ENCODE measurements at regions not wholly inside any gene's neighbourhood (a gene's known extent, or its start where the extent isn't known, plus 50 kb on each side); places are given as distances from the start of the nearest gene placed in this dataset.
"Not testable (repeated sequence)": the region's sequence is repeated elsewhere in the genome, so short reads cannot be mapped to it uniquely, and the experiment has no call there.

- H3K4me3 ChIP-seq (ENCODE audit: low read depth, low read length), result no peak overlapping the region
- TF ChIP-seq, protein P1, sequence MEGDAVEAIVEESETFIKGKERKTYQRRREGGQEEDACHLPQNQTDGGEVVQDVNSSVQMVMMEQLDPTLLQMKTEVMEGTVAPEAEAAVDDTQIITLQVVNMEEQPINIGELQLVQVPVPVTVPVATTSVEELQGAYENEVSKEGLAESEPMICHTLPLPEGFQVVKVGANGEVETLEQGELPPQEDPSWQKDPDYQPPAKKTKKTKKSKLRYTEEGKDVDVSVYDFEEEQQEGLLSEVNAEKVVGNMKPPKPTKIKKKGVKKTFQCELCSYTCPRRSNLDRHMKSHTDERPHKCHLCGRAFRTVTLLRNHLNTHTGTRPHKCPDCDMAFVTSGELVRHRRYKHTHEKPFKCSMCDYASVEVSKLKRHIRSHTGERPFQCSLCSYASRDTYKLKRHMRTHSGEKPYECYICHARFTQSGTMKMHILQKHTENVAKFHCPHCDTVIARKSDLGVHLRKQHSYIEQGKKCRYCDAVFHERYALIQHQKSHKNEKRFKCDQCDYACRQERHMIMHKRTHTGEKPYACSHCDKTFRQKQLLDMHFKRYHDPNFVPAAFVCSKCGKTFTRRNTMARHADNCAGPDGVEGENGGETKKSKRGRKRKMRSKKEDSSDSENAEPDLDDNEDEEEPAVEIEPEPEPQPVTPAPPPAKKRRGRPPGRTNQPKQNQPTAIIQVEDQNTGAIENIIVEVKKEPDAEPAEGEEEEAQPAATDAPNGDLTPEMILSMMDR (IDR thresholded peaks at IDR 0.05; ENCODE audit: borderline replicate concordance, insufficient read depth, low read depth, low read length), result no peak
These were observed 70.3 kb upstream of the SMAD3 start for GRCh38 chr15:66994927-66995656.

GRCh38 chr15:66996094-66996493 is 69.3 kb upstream of the SMAD3 start:
- TF ChIP-seq, protein P1 (IDR thresholded peaks at IDR 0.05; ENCODE audit: borderline replicate concordance, insufficient read depth, low read depth, low read length), result no peak

GRCh38 chr15:66997212-66997611 is 68.2 kb upstream of the SMAD3 start:
- H3K4me3 ChIP-seq (ENCODE audit: low read depth, low read length), result no peak overlapping the region
- TF ChIP-seq, protein P1 (IDR thresholded peaks at IDR 0.05; ENCODE audit: borderline replicate concordance, insufficient read depth, low read depth, low read length), result no peak

More at GRCh38 chr15:66996094-66996493, 69.3 kb upstream of the SMAD3 start:
- H3K4me3 ChIP-seq (ENCODE audit: low read depth, low read length), result no peak overlapping the region

- not testable (repeated sequence) for H3K4me3 ChIP-seq (ENCODE audit: low read depth, low read length)
These were observed 67.2 kb upstream of the SMAD3 start for GRCh38 chr15:66998234-66998633.

DNA sequence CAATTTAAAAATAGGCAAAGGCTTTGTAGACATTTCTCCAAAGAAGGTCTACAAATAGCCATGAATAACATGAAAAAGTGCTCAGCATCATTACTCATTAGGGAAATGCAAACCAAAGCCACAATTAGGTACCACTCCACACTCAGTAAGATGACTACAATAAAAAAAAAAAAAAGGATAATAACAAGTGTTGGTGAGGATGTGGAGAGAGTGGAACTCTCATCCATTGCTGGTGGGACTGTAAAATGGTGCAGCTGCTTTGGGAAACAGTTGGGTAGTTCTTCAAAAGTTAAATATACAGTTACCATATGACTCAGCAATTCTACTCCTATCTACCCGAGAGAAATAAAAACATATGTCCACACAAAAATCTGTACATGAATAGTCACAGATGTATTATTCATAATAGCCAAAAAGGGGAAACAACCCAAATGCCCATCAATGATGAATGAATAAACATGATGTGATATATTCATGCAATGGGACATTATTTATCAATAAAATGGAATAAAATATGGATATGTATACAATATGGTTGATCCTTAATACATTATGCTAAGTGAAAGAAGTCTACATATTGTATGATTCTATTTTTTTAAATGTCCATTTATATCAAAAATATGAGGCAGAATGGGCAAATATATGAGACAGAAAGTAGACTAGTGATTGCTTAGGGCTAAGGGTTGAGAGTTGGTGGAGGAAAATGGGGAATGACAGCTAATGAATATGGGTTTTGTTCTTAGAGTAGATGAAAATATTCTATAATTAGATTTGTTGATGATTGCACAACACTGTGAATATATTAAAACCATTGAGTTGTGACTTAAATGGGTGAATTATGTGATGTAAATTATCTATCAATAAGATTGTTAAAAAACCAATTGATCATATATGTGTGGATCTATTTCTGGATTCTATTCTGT is 66.1 kb upstream of the SMAD3 start:
- no peak overlapping the region for H3K4me3 ChIP-seq (ENCODE audit: low read depth, low read length)

DNA sequence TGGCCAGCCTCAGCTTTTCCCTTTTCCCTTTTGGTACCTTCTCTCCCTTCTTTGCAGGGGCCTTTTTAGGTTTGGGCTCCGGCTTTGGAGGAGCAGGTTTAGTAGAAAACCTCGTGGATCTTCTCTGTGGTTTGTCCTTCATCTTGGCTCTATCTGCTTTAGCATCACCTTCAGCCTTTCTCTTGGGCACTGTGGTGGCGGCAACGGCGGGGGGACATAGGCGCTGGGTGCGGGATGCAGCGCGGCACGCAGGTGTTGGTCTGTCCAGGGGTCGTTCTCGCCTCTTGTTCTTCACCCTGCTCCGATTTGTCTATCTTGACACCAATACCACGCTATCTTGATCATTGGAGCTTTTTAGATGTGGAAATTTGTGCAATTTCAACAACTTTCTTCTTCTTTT is 64.5 kb upstream of the SMAD3 start:
- TF ChIP-seq, protein P1 (IDR thresholded peaks at IDR 0.05; ENCODE audit: borderline replicate concordance, insufficient read depth, low read depth, low read length), result no peak
- H3K4me3 ChIP-seq (ENCODE audit: low read depth, low read length), result no peak overlapping the region

More for the DNA sequence above, 66.1 kb upstream of the SMAD3 start:
- TF ChIP-seq, protein P1 (IDR thresholded peaks at IDR 0.05; ENCODE audit: borderline replicate concordance, insufficient read depth, low read depth, low read length), result no peak

DNA sequence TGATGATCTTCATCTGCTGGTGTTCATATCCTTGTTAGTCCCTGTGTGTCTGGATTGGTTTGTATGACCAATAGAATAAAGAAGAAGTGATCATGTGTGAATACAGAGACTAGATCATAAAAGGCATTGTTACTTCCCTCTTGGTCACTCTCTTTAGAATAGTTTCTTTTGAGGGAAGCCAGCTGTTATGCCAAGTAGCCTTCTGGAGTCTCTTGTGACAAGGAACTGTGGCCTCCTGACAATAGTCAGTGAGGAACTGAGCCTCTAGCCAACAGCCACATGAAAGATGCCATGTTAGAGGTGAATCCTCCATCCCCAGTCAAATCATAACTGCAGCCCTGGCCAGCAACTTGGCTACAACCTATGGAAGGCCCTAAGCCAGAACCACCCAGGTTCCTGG is 63.0 kb upstream of the SMAD3 start:
- no peak overlapping the region for H3K4me3 ChIP-seq (ENCODE audit: low read depth, low read length)
- TF ChIP-seq, protein P1 (IDR thresholded peaks at IDR 0.05; ENCODE audit: borderline replicate concordance, insufficient read depth, low read depth, low read length), result no peak

Data from GM12875 (cell line).